ENCODE measurements at regions not wholly inside any gene's neighbourhood (a gene's known extent, or its start where the extent isn't known, plus 50 kb on each side); places are given as distances from the start of the nearest gene placed in this dataset.
A peak's percentile ranks its signal among the peaks of the same experiment; 100 is the strongest.
"Not testable (repeated sequence)": the region's sequence is repeated elsewhere in the genome, so short reads cannot be mapped to it uniquely, and the experiment has no call there.

- Histone ChIP-seq H3K9me2 (replicated peaks; ENCODE audit: insufficient read depth) (no peaks in the 10 kb centered on the region), H3K27ac (no peak overlapping the region), H3K27me3 (no peaks in the 10 kb centered on the region), H2AFZ (no peak overlapping the region), H4K20me1 (ENCODE audit: insufficient read depth, poor library complexity, severe bottlenecking) (no peaks in the 10 kb centered on the region), H3K4me1 (ENCODE audit: insufficient read depth) (no peaks in the 10 kb centered on the region), H3K9me3 (ENCODE audit: low read depth) (no peaks in the 10 kb centered on the region), H3K4me3 (no peak overlapping the region), H3K36me3 (replicated peaks; ENCODE audit: insufficient read depth, low read depth) (no peaks in the 10 kb centered on the region), H3K79me2 (no peaks in the 10 kb centered on the region), H3K4me2 (no peak overlapping the region)
- no peak for DNase-seq (ENCODE audit: low spot score)
- TF ChIP-seq EZH2phosphoT487 (IDR thresholded peaks at IDR 0.05; ENCODE audit: low read depth, severe bottlenecking, unreplicated experiment) (no peak), EZH2 (IDR thresholded peaks at IDR 0.05; ENCODE audit: borderline replicate concordance) (no peak)
- TF ChIP-seq, protein P1, sequence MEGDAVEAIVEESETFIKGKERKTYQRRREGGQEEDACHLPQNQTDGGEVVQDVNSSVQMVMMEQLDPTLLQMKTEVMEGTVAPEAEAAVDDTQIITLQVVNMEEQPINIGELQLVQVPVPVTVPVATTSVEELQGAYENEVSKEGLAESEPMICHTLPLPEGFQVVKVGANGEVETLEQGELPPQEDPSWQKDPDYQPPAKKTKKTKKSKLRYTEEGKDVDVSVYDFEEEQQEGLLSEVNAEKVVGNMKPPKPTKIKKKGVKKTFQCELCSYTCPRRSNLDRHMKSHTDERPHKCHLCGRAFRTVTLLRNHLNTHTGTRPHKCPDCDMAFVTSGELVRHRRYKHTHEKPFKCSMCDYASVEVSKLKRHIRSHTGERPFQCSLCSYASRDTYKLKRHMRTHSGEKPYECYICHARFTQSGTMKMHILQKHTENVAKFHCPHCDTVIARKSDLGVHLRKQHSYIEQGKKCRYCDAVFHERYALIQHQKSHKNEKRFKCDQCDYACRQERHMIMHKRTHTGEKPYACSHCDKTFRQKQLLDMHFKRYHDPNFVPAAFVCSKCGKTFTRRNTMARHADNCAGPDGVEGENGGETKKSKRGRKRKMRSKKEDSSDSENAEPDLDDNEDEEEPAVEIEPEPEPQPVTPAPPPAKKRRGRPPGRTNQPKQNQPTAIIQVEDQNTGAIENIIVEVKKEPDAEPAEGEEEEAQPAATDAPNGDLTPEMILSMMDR (IDR thresholded peaks at IDR 0.05; ENCODE audit: poor library complexity) = no peak
- WGBS (ENCODE audit: low lambda C conversion rate, missing lambda C conversion rate) = 58% methylated on average over 3 of the region's 3 CpGs
Observed at GRCh38 chr7:84924353-84924752, 262.5 kb downstream of the SEMA3D start.

DNA sequence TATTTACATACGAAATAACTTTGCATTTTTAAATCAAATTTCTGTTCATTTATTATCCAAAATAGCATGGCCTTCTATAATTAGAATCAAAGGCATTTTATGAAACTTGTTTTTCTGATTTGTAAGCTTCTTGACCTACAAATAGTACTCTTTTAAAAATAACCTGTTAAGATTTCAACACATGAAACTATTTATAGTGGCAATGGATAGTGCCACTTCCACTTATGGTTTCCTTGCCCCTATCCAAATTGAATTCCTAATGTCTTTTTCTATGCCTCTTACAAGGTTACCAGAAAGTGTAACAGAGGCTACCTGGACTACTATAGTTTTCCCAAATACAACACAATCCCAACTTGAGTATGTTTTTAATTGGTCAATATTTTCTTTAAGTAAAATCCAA, 263.5 kb downstream of the SEMA3D start:
- Histone ChIP-seq H4K20me1 (ENCODE audit: insufficient read depth, poor library complexity, severe bottlenecking) (no peaks in the 10 kb centered on the region), H3K27me3 (no peaks in the 10 kb centered on the region), H3K4me3 (no peak overlapping the region), H3K79me2 (no peaks in the 10 kb centered on the region), H3K36me3 (replicated peaks; ENCODE audit: insufficient read depth, low read depth) (no peaks in the 10 kb centered on the region), H3K4me2 (no peak overlapping the region), H3K9me2 (replicated peaks; ENCODE audit: insufficient read depth) (no peaks in the 10 kb centered on the region), H2AFZ (no peak overlapping the region), H3K4me1 (ENCODE audit: insufficient read depth) (no peaks in the 10 kb centered on the region), H3K9me3 (ENCODE audit: low read depth) (no peaks in the 10 kb centered on the region), H3K27ac (no peak overlapping the region)
- 95% methylated on average over 1 of the region's 1 CpG for WGBS (ENCODE audit: low lambda C conversion rate, missing lambda C conversion rate)
- TF ChIP-seq, protein P1 (IDR thresholded peaks at IDR 0.05; ENCODE audit: poor library complexity) = no peak
- TF ChIP-seq EZH2 (IDR thresholded peaks at IDR 0.05; ENCODE audit: borderline replicate concordance) (no peak), EZH2phosphoT487 (IDR thresholded peaks at IDR 0.05; ENCODE audit: low read depth, severe bottlenecking, unreplicated experiment) (no peak)
- no peak for DNase-seq (ENCODE audit: low spot score)

GRCh38 chr7:84921154-84921553, 265.7 kb downstream of the SEMA3D start:
- H3K27me3 ChIP-seq = no peaks in the 10 kb centered on the region
- H3K4me2 ChIP-seq = no peak overlapping the region
- H3K9me2 ChIP-seq (replicated peaks; ENCODE audit: insufficient read depth) = no peaks in the 10 kb centered on the region
- no peak overlapping the region for H2AFZ ChIP-seq
- DNase-seq (ENCODE audit: low spot score) = no peak
- TF ChIP-seq, protein P1 (IDR thresholded peaks at IDR 0.05; ENCODE audit: poor library complexity) = no peak
- TF ChIP-seq EZH2phosphoT487 (IDR thresholded peaks at IDR 0.05; ENCODE audit: low read depth, severe bottlenecking, unreplicated experiment) (no peak), EZH2 (IDR thresholded peaks at IDR 0.05; ENCODE audit: borderline replicate concordance) (no peak)
- H3K4me3 ChIP-seq = no peak overlapping the region
- no peaks in the 10 kb centered on the region for H4K20me1 ChIP-seq (ENCODE audit: insufficient read depth, poor library complexity, severe bottlenecking)
- no peaks in the 10 kb centered on the region for H3K9me3 ChIP-seq (ENCODE audit: low read depth)
- H3K27ac ChIP-seq = no peak overlapping the region
- WGBS (ENCODE audit: low lambda C conversion rate, missing lambda C conversion rate) = 97% methylated on average over 2 of the region's 2 CpGs
- no peaks in the 10 kb centered on the region for H3K79me2 ChIP-seq
- no peaks in the 10 kb centered on the region for H3K36me3 ChIP-seq (replicated peaks; ENCODE audit: insufficient read depth, low read depth)
- H3K4me1 ChIP-seq (ENCODE audit: insufficient read depth) = no peaks in the 10 kb centered on the region

DNA sequence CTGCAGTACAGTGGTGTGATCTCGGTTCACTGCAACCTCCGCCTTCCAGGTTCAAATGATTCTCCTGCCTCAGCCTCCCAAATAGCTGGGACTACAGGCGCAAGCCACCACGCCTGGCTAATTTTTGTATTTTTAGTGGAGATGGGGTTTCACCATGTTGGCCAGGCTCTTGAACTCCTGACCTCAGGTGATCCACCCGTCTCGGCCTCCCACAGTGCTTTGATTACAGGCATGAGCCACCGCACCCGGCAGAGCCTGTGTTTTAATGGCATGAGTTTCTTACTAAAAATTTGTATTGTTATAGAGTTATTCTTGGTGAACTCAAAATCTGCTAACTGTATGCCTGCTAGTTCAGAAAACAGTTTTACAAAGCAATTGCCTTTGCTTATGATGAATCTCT, 269.9 kb downstream of the SEMA3D start:
- 95% methylated on average over 8 of the region's 8 CpGs for WGBS (ENCODE audit: low lambda C conversion rate, missing lambda C conversion rate)
- H2AFZ ChIP-seq; H3K4me2 ChIP-seq; H3K27me3 ChIP-seq; H3K79me2 ChIP-seq; H3K9me2 ChIP-seq (replicated peaks; ENCODE audit: insufficient read depth); H3K36me3 ChIP-seq (replicated peaks; ENCODE audit: insufficient read depth, low read depth); DNase-seq (ENCODE audit: low spot score); H4K20me1 ChIP-seq (ENCODE audit: insufficient read depth, poor library complexity, severe bottlenecking); H3K4me1 ChIP-seq (ENCODE audit: insufficient read depth); H3K4me3 ChIP-seq; H3K9me3 ChIP-seq (ENCODE audit: low read depth): not testable (repeated sequence)
- peak overlapping the region; percentile 36 for H3K27ac ChIP-seq
